Panc1 (cell line): ENCODE measurements at regions not wholly inside any gene's neighbourhood (a gene's known extent, or its start where the extent isn't known, plus 50 kb on each side); places are given as distances from the start of the nearest gene placed in this dataset.

ENCODE experiments used
- ATAC-seq: fragments of 200-7000 bp; cut with Tn5 transposase; 2 replicates; pipeline ENCODE4 v1.9.1; 2020; ENCODE audit warnings: mild to moderate bottlenecking, moderate library complexity
- BruUV-seq: library from RNA; stranded (reverse); fragments of 400-500 nt; replicated peaks from 2 replicates; lab custom pipeline; 2021; lab: Mats Ljungman, UMichigan
- CTCF ChIA-PET: fragments of 300-600 bp; sonication (Branson Sonifier 250); formaldehyde crosslinking; loops from one replicate; lab custom pipeline; 2022; ENCODE audit warnings: antibody characterized with exemption; lab: Charles Lee
- POLR2A ChIA-PET: fragments of 300-600 bp; sonication (Branson Sonifier 250); formaldehyde crosslinking; loops from one replicate; lab custom pipeline; 2022; ENCODE audit warnings: antibody characterized with exemption; lab: Charles Lee
- DNase-seq: peaks from one replicate; pipeline ENCODE4 v3.0.0-alpha.2; 2010; ENCODE audit warnings: low read depth, low spot score
- H3K27ac ChIP-seq: 2 replicates; pipeline ENCODE4 v1.5.1; 2011; ENCODE audit warnings: mild to moderate bottlenecking, low read length, inconsistent platforms
- H3K27me3 ChIP-seq: fragments of 200-500 bp; sonication (Bioruptor generic); 2 replicates; pipeline ENCODE4 v1.6.0; 2014; ENCODE audit warnings: low read length, inconsistent platforms; ENCODE audit not compliant: control insufficient read depth, insufficient read depth
- H3K36me3 ChIP-seq: fragments of 200-500 bp; sonication (Bioruptor generic); 2 replicates; pipeline ENCODE4 v1.5.1; 2014; ENCODE audit warnings: inconsistent platforms, mild to moderate bottlenecking, low read length, moderate library complexity; ENCODE audit not compliant: control insufficient read depth, insufficient read depth
- H3K4me1 ChIP-seq: 2 replicates; pipeline ENCODE4 v1.5.1; 2011; ENCODE audit warnings: inconsistent platforms, mild to moderate bottlenecking, low read length, moderate library complexity; ENCODE audit not compliant: control insufficient read depth, insufficient read depth
- H3K4me3 ChIP-seq, 2 experiments: 2 replicates each; pipeline ENCODE4 v1.5.1; 2011 to 2012; ENCODE audit warnings: low read depth in 2 of 2, low read length in 2 of 2, mild to moderate bottlenecking in 2 of 2, inconsistent platforms in 1 of 2, moderate library complexity in 1 of 2
- H3K9me3 ChIP-seq: fragments of 200-500 bp; sonication (Bioruptor generic); 2 replicates; pipeline ENCODE4 v1.5.1; 2014; ENCODE audit warnings: low read depth, mild to moderate bottlenecking, inconsistent platforms, low read length, moderate library complexity; ENCODE audit not compliant: control insufficient read depth, insufficient read depth
- POLR2AphosphoS5 ChIP-seq: IDR thresholded peaks from 2 replicates; pipeline ENCODE4 v1.6.1; 2012; ENCODE audit warnings: mild to moderate bottlenecking, low read depth, low read length, moderate library complexity
- SIN3A ChIP-seq: IDR thresholded peaks from 2 replicates; pipeline ENCODE4 v1.6.1; 2012; ENCODE audit warnings: low read depth, mild to moderate bottlenecking, low read length, moderate library complexity, borderline replicate concordance; ENCODE audit not compliant: insufficient read depth
- TCF7L2 ChIP-seq: IDR thresholded peaks from 2 replicates; pipeline ENCODE4 v1.6.1; 2011; ENCODE audit warnings: mild to moderate bottlenecking, low read depth, low read length, inconsistent platforms
- in situ Hi-C: cut with HindIII; loops from 2 replicates; pipeline ENCODE4 v1.10.0; 2016; ENCODE audit warnings: low sequenced_read_pairs, low pct_unique_long_range_greater_than_20kb
- intact Hi-C: fragments of 100-400 bp; cut with micrococcal nuclease; formaldehyde crosslinking; loops from one replicate; pipeline ENCODE4 v1.10.0; 2022; ENCODE audit not compliant: unreplicated experiment
- TF ChIP-seq, protein P1 (sequence below): fragments of 450-650 bp; IDR thresholded peaks from 2 replicates; pipeline ENCODE4 v1.5.1; 2017; ENCODE audit warnings: mild to moderate bottlenecking
- TF ChIP-seq, protein P2 (sequence below), 2 experiments: IDR thresholded peaks; 2 replicates each; pipeline ENCODE4 v1.6.1; 2011 to 2012; ENCODE audit warnings: low read depth in 2 of 2, control low read depth in 1 of 2, low read length in 1 of 2, mild to moderate bottlenecking in 1 of 2, moderate library complexity in 1 of 2; ENCODE audit not compliant: insufficient read depth in 1 of 2

DNA sequence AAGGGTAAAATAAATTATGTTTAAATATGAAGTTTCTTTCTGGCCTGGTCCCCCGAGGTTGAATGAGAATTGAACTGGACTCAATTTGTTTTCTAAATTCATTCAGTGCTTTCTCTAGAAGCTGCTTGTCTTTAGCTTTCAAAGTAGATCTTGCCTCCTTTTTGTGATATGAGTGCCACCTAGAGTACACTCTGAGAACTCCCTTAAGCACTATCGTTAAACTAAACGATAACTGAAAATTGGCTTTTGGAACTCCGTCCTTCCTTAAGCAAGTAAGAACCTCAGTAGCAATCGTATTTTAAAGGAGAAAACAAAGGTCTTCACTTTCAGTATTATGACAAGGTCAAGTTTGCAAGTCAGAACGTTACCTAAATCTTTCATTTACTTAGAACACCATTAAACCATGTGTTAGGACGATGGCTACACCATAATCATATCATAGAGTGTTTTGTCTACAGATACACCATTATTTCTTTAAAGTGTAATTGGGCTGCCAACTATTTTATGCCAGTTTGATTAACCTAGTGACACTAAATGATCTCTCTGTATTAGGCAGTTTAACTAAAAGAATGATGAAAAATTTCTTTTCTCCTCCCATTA is 364.8 kb downstream of the SNAPC1 start:
- ChIA-PET POLR2A (no interaction called here), CTCF (interaction anchor here (0.6 to 1.0 kb wide), 4 partner anchors 175 to 381 kb away, joined by 3 to 5 read pairs (median 4); no protein-coding TSS in a partner anchor)
- intact Hi-C loops, result loop anchor here (2.0 to 10.0 kb wide), 3 partner anchors 202 to 672 kb away; no protein-coding TSS in a partner anchor
- Histone ChIP-seq H3K27ac (no peak overlapping the region), H3K4me1 (no peaks in the 10 kb centered on the region), H3K4me3 (no peak overlapping the region), H3K36me3 (no peaks in the 10 kb centered on the region), H3K27me3 (no peaks in the 10 kb centered on the region; the same call in 1 of the 2 replicates), H3K9me3 (no peaks in the 10 kb centered on the region)
- in situ Hi-C loops, result no loop called here
- ATAC-seq (0 out of 2 replicates have a peak, but pooled peaks have one; percentile 66), DNase-seq (peak; percentile 43)
- no TSS peak for BruUV-seq
- TF ChIP-seq POLR2AphosphoS5 (no peak), TCF7L2 (no peak)
- TF ChIP-seq, protein P1, sequence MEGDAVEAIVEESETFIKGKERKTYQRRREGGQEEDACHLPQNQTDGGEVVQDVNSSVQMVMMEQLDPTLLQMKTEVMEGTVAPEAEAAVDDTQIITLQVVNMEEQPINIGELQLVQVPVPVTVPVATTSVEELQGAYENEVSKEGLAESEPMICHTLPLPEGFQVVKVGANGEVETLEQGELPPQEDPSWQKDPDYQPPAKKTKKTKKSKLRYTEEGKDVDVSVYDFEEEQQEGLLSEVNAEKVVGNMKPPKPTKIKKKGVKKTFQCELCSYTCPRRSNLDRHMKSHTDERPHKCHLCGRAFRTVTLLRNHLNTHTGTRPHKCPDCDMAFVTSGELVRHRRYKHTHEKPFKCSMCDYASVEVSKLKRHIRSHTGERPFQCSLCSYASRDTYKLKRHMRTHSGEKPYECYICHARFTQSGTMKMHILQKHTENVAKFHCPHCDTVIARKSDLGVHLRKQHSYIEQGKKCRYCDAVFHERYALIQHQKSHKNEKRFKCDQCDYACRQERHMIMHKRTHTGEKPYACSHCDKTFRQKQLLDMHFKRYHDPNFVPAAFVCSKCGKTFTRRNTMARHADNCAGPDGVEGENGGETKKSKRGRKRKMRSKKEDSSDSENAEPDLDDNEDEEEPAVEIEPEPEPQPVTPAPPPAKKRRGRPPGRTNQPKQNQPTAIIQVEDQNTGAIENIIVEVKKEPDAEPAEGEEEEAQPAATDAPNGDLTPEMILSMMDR, result peak; percentile 69; the same call in 1 of the 2 replicates
- TF ChIP-seq, protein P2, sequence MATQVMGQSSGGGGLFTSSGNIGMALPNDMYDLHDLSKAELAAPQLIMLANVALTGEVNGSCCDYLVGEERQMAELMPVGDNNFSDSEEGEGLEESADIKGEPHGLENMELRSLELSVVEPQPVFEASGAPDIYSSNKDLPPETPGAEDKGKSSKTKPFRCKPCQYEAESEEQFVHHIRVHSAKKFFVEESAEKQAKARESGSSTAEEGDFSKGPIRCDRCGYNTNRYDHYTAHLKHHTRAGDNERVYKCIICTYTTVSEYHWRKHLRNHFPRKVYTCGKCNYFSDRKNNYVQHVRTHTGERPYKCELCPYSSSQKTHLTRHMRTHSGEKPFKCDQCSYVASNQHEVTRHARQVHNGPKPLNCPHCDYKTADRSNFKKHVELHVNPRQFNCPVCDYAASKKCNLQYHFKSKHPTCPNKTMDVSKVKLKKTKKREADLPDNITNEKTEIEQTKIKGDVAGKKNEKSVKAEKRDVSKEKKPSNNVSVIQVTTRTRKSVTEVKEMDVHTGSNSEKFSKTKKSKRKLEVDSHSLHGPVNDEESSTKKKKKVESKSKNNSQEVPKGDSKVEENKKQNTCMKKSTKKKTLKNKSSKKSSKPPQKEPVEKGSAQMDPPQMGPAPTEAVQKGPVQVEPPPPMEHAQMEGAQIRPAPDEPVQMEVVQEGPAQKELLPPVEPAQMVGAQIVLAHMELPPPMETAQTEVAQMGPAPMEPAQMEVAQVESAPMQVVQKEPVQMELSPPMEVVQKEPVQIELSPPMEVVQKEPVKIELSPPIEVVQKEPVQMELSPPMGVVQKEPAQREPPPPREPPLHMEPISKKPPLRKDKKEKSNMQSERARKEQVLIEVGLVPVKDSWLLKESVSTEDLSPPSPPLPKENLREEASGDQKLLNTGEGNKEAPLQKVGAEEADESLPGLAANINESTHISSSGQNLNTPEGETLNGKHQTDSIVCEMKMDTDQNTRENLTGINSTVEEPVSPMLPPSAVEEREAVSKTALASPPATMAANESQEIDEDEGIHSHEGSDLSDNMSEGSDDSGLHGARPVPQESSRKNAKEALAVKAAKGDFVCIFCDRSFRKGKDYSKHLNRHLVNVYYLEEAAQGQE (IDR thresholded peaks at IDR 0.05; ENCODE audit: insufficient read depth in 1 of 2, low read depth in 2 of 2, low read length in 1 of 2), result no peak

DNA sequence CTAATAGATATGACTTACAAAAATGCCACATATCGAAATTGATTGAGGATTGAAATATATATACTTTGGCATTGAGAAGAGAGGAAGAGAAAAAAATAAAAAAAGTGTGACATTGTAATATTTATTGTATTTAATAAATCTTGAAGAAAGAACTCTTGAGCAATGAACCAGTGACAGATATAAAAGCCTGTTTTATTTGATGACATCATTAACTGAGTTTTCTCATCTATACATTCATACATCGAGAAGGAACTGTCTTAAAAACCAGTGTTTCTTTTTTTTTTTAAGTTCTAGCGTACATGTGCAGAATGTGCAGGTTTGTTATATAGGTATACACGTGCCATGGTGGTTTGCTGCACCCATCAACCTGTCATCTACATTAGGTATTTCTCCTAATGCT is 368.2 kb downstream of the SNAPC1 start:
- in situ Hi-C loops, result no loop called here

More for the DNA sequence above, 368.2 kb downstream of the SNAPC1 start:
- POLR2A ChIA-PET, result no interaction called here
- H3K9me3 ChIP-seq, result no peaks in the 10 kb centered on the region
- intact Hi-C loops, result no loop called here
- DNase-seq (no peak), ATAC-seq (no peak)
- H3K4me1 ChIP-seq, result no peaks in the 10 kb centered on the region
- no peak overlapping the region for H3K27ac ChIP-seq
- H3K4me3 ChIP-seq, result no peak overlapping the region
- no peaks in the 10 kb centered on the region for H3K36me3 ChIP-seq
- no peaks in the 10 kb centered on the region; the same call in 1 of the 2 replicates for H3K27me3 ChIP-seq
- CTCF ChIA-PET, result no interaction called here
- TF ChIP-seq, protein P2 (IDR thresholded peaks at IDR 0.05; ENCODE audit: insufficient read depth in 1 of 2, low read depth in 2 of 2, low read length in 1 of 2), result no peak
- TF ChIP-seq TCF7L2 (no peak), SIN3A (no peak), POLR2AphosphoS5 (no peak)
- TF ChIP-seq, protein P1, result no peak
- BruUV-seq, result no TSS peak
